ENCODE measurements at regions not wholly inside any gene's neighbourhood (a gene's known extent, or its start where the extent isn't known, plus 50 kb on each side); places are given as distances from the start of the nearest gene placed in this dataset.

DNA sequence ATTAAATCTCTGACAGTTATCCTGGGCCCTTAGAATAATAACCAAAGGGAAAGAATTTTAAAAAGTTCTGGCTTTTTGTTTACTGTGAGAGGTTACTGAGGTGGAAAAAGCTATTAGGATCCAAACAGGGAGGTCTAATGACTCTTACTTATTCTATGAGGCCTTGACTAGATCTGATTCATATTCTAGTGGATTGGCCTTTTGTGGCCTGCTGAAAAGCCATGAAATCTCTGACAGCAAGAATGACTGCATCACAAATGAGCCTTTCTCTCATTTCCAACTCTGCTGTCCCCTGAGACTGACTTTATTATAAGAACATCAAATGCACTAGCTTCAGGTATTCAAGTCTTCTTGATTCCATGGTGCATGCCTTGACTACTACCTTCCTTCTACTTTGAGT lies 1797.6 kb downstream of the LRRC4C start:
- no peak for TF ChIP-seq POLR2AphosphoS5 (IDR thresholded peaks at IDR 0.05; ENCODE audit: low read depth, low read length)
- TF ChIP-seq, protein P1, sequence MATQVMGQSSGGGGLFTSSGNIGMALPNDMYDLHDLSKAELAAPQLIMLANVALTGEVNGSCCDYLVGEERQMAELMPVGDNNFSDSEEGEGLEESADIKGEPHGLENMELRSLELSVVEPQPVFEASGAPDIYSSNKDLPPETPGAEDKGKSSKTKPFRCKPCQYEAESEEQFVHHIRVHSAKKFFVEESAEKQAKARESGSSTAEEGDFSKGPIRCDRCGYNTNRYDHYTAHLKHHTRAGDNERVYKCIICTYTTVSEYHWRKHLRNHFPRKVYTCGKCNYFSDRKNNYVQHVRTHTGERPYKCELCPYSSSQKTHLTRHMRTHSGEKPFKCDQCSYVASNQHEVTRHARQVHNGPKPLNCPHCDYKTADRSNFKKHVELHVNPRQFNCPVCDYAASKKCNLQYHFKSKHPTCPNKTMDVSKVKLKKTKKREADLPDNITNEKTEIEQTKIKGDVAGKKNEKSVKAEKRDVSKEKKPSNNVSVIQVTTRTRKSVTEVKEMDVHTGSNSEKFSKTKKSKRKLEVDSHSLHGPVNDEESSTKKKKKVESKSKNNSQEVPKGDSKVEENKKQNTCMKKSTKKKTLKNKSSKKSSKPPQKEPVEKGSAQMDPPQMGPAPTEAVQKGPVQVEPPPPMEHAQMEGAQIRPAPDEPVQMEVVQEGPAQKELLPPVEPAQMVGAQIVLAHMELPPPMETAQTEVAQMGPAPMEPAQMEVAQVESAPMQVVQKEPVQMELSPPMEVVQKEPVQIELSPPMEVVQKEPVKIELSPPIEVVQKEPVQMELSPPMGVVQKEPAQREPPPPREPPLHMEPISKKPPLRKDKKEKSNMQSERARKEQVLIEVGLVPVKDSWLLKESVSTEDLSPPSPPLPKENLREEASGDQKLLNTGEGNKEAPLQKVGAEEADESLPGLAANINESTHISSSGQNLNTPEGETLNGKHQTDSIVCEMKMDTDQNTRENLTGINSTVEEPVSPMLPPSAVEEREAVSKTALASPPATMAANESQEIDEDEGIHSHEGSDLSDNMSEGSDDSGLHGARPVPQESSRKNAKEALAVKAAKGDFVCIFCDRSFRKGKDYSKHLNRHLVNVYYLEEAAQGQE (IDR thresholded peaks at IDR 0.05; ENCODE audit: insufficient read depth in 1 of 2, low read depth in 2 of 2, low read length in 2 of 2), result no peak
- no peak for TF ChIP-seq SIN3A (IDR thresholded peaks at IDR 0.05; ENCODE audit: borderline replicate concordance, insufficient read depth, low read length)
- no peak for TF ChIP-seq FOXP2 (optimal IDR thresholded peaks at IDR 0.05; ENCODE audit: borderline replicate concordance, extremely low read depth, extremely low read length, insufficient read depth)
